ENCODE measurements at regions not wholly inside any gene's neighbourhood (a gene's known extent, or its start where the extent isn't known, plus 50 kb on each side); places are given as distances from the start of the nearest gene placed in this dataset.

- CTCF ChIA-PET: no interaction called here
- no peak for DNase-seq (ENCODE audit: low read depth, low spot score)
Observed at GRCh38 chr1:194208674-194209073, 1022.3 kb upstream of the B3GALT2 start.

More at GRCh38 chr1:194208674-194209073, 1022.3 kb upstream of the B3GALT2 start:
- no peak overlapping the region for H3K9ac ChIP-seq (ENCODE audit: control insufficient read depth, insufficient read depth, low read length)
- H3K9me3 ChIP-seq (replicated peaks; ENCODE audit: control insufficient read depth, insufficient read depth, low read length): no peaks in the 10 kb centered on the region
- H3K4me3 ChIP-seq: no peak overlapping the region
- no peaks in the 10 kb centered on the region for H3K27me3 ChIP-seq (replicated peaks in 1 of 2; ENCODE audit: control insufficient read depth in 2 of 2, insufficient read depth in 2 of 2, low read length in 1 of 2)
- H3K36me3 ChIP-seq (ENCODE audit: control insufficient read depth in 2 of 2, insufficient read depth in 2 of 2, low read length in 1 of 2): no peaks in the 10 kb centered on the region
- no peaks in the 10 kb centered on the region for H3K4me1 ChIP-seq (ENCODE audit: control insufficient read depth, insufficient read depth, low read length)
- ChIA-PET RAD21 (ENCODE audit: unreplicated experiment) (no interaction called here), POLR2A (no interaction called here), SMC1A (ENCODE audit: uncharacterized antibody, unreplicated experiment) (interaction anchor here (1.1 kb wide), 1 partner anchor 13 kb away, joined by 3 read pairs; no protein-coding TSS in a partner anchor)
- in situ Hi-C loops (cut with MboI): no loop called here
- no peak overlapping the region for H3K4me2 ChIP-seq (ENCODE audit: control insufficient read depth, insufficient read depth)
- TF ChIP-seq GATAD2B (conservative IDR thresholded peaks at IDR 0.05; ENCODE audit: low read depth) (no peak), ETV6 (conservative IDR thresholded peaks at IDR 0.05 in 1 of 2, IDR thresholded peaks at IDR 0.05 in 1 of 2; ENCODE audit: borderline replicate concordance in 1 of 2, low read depth in 1 of 2) (no peak), HDGF (IDR thresholded peaks at IDR 0.05) (no peak), TAF1 (IDR thresholded peaks at IDR 0.05; ENCODE audit: borderline replicate concordance, low read depth, low read length) (no peak), ZSCAN29 (IDR thresholded peaks at IDR 0.05) (no peak), SUPT20H (IDR thresholded peaks at IDR 0.05; ENCODE audit: borderline replicate concordance, control insufficient read depth, low read depth, low read length) (no peak), NFYB (IDR thresholded peaks at IDR 0.05; ENCODE audit: insufficient read depth, low read depth, low read length) (no peak), TBL1XR1 (IDR thresholded peaks at IDR 0.05; ENCODE audit: low read depth, low read length) (no peak), BCL11A (IDR thresholded peaks at IDR 0.05; ENCODE audit: low read depth, low read length) (no peak), MEF2B (IDR thresholded peaks at IDR 0.05; ENCODE audit: partially characterized antibody, poor library complexity, severe bottlenecking) (no peak), MYC (IDR thresholded peaks at IDR 0.05; ENCODE audit: insufficient read depth, insufficient read length, insufficient replicate concordance, low read length, severe bottlenecking) (no peak), MTA3 (IDR thresholded peaks at IDR 0.05; ENCODE audit: borderline replicate concordance, low read length) (no peak), CBX3 (IDR thresholded peaks at IDR 0.05; ENCODE audit: borderline replicate concordance, low read depth) (no peak), NR2F1 (conservative IDR thresholded peaks at IDR 0.05) (no peak), ESRRA (IDR thresholded peaks at IDR 0.05; ENCODE audit: low read length) (no peak)
- TF ChIP-seq, protein P1, sequence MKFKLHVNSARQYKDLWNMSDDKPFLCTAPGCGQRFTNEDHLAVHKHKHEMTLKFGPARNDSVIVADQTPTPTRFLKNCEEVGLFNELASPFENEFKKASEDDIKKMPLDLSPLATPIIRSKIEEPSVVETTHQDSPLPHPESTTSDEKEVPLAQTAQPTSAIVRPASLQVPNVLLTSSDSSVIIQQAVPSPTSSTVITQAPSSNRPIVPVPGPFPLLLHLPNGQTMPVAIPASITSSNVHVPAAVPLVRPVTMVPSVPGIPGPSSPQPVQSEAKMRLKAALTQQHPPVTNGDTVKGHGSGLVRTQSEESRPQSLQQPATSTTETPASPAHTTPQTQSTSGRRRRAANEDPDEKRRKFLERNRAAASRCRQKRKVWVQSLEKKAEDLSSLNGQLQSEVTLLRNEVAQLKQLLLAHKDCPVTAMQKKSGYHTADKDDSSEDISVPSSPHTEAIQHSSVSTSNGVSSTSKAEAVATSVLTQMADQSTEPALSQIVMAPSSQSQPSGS (IDR thresholded peaks at IDR 0.05; ENCODE audit: low read length): no peak
- TF ChIP-seq, protein P2, sequence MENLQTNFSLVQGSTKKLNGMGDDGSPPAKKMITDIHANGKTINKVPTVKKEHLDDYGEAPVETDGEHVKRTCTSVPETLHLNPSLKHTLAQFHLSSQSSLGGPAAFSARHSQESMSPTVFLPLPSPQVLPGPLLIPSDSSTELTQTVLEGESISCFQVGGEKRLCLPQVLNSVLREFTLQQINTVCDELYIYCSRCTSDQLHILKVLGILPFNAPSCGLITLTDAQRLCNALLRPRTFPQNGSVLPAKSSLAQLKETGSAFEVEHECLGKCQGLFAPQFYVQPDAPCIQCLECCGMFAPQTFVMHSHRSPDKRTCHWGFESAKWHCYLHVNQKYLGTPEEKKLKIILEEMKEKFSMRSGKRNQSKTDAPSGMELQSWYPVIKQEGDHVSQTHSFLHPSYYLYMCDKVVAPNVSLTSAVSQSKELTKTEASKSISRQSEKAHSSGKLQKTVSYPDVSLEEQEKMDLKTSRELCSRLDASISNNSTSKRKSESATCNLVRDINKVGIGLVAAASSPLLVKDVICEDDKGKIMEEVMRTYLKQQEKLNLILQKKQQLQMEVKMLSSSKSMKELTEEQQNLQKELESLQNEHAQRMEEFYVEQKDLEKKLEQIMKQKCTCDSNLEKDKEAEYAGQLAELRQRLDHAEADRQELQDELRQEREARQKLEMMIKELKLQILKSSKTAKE (IDR thresholded peaks at IDR 0.05; ENCODE audit: low read depth, poor library complexity, severe bottlenecking): no peak
- TF ChIP-seq, protein P3, sequence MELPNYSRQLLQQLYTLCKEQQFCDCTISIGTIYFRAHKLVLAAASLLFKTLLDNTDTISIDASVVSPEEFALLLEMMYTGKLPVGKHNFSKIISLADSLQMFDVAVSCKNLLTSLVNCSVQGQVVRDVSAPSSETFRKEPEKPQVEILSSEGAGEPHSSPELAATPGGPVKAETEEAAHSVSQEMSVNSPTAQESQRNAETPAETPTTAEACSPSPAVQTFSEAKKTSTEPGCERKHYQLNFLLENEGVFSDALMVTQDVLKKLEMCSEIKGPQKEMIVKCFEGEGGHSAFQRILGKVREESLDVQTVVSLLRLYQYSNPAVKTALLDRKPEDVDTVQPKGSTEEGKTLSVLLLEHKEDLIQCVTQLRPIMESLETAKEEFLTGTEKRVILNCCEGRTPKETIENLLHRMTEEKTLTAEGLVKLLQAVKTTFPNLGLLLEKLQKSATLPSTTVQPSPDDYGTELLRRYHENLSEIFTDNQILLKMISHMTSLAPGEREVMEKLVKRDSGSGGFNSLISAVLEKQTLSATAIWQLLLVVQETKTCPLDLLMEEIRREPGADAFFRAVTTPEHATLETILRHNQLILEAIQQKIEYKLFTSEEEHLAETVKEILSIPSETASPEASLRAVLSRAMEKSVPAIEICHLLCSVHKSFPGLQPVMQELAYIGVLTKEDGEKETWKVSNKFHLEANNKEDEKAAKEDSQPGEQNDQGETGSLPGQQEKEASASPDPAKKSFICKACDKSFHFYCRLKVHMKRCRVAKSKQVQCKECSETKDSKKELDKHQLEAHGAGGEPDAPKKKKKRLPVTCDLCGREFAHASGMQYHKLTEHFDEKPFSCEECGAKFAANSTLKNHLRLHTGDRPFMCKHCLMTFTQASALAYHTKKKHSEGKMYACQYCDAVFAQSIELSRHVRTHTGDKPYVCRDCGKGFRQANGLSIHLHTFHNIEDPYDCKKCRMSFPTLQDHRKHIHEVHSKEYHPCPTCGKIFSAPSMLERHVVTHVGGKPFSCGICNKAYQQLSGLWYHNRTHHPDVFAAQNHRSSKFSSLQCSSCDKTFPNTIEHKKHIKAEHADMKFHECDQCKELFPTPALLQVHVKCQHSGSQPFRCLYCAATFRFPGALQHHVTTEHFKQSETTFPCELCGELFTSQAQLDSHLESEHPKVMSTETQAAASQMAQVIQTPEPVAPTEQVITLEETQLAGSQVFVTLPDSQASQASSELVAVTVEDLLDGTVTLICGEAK (IDR thresholded peaks at IDR 0.05; ENCODE audit: borderline replicate concordance): no peak
- H2AFZ ChIP-seq (ENCODE audit: control insufficient read depth, low read depth, low read length): no peak overlapping the region
- no peaks in the 10 kb centered on the region for H4K20me1 ChIP-seq (ENCODE audit: control insufficient read depth, insufficient read depth)
- no peaks in the 10 kb centered on the region for H3K79me2 ChIP-seq (ENCODE audit: control insufficient read depth, insufficient read depth, low read length)
- ATAC-seq: no peak
- FAIRE-seq: no peak
- intact Hi-C loops (cut with micrococcal nuclease; ENCODE audit: unreplicated experiment): no loop called here
- WGBS (ENCODE audit: insufficient coverage, insufficient replicate concordance, low lambda C conversion rate, missing lambda C conversion rate): 0% methylated on average over 1 of the region's 1 CpG
- no TSS peak for BruUV-seq (replicated peaks)
- H3K27ac ChIP-seq (ENCODE audit: control insufficient read depth, insufficient read depth): no peak overlapping the region
